ENCODE measurements at regions not wholly inside any gene's neighbourhood (a gene's known extent, or its start where the extent isn't known, plus 50 kb on each side); places are given as distances from the start of the nearest gene placed in this dataset.

DNA sequence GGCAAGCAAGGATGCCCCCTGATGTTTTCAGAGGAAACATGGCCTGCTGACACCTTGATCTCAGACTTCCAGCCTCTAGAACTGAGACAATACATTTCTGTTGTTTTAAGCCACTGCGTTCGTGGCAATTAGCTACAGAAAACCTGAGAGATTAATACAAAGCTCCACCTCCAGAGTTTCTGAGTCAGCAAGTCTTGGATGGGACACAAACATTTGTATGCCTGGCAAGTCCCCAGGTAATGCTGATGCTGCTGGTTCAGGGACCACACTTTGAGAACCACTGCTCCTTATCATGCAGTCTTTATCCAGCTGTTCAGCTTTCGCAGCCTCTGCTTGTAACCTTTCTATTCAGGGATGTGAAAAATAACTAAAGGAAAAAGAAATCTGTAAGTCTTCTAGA, 565.7 kb upstream of the PLXNA2 start:
- Histone ChIP-seq H3F3A (ENCODE audit: low read depth) (no peaks in the 10 kb centered on the region), H4K20me1 (ENCODE audit: insufficient read depth, low read length, poor library complexity, severe bottlenecking) (no peaks in the 10 kb centered on the region), H3K79me2 (ENCODE audit: insufficient read depth, low read length) (no peaks in the 10 kb centered on the region), H3K36me3 (ENCODE audit: insufficient read depth, low read length) (no peaks in the 10 kb centered on the region), H2AFZ (ENCODE audit: low read length) (no peak overlapping the region), H3K4me2 (ENCODE audit: low read depth, low read length, poor library complexity, severe bottlenecking) (no peak overlapping the region), H3K9me3 (ENCODE audit: insufficient read depth, low read depth, low read length) (no peaks in the 10 kb centered on the region), H3K4me3 (ENCODE audit: low read length, poor library complexity, severe bottlenecking) (no peak overlapping the region), H3K27me3 (ENCODE audit: insufficient read depth, low read length, poor library complexity, severe bottlenecking) (no peaks in the 10 kb centered on the region), H3K9me2 (replicated peaks; ENCODE audit: low read depth, low read length) (no peaks in the 10 kb centered on the region), H3K4me1 (ENCODE audit: insufficient read depth, low read length, poor library complexity, severe bottlenecking) (no peaks in the 10 kb centered on the region), H3K9ac (ENCODE audit: low read depth, low read length, poor library complexity, severe bottlenecking) (no peak overlapping the region)
- TF ChIP-seq, protein P1, sequence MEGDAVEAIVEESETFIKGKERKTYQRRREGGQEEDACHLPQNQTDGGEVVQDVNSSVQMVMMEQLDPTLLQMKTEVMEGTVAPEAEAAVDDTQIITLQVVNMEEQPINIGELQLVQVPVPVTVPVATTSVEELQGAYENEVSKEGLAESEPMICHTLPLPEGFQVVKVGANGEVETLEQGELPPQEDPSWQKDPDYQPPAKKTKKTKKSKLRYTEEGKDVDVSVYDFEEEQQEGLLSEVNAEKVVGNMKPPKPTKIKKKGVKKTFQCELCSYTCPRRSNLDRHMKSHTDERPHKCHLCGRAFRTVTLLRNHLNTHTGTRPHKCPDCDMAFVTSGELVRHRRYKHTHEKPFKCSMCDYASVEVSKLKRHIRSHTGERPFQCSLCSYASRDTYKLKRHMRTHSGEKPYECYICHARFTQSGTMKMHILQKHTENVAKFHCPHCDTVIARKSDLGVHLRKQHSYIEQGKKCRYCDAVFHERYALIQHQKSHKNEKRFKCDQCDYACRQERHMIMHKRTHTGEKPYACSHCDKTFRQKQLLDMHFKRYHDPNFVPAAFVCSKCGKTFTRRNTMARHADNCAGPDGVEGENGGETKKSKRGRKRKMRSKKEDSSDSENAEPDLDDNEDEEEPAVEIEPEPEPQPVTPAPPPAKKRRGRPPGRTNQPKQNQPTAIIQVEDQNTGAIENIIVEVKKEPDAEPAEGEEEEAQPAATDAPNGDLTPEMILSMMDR (conservative IDR thresholded peaks at IDR 0.05; ENCODE audit: low read length) = no peak
- no peak for TF ChIP-seq EZH2phosphoT487 (IDR thresholded peaks at IDR 0.05; ENCODE audit: borderline replicate concordance)

DNA sequence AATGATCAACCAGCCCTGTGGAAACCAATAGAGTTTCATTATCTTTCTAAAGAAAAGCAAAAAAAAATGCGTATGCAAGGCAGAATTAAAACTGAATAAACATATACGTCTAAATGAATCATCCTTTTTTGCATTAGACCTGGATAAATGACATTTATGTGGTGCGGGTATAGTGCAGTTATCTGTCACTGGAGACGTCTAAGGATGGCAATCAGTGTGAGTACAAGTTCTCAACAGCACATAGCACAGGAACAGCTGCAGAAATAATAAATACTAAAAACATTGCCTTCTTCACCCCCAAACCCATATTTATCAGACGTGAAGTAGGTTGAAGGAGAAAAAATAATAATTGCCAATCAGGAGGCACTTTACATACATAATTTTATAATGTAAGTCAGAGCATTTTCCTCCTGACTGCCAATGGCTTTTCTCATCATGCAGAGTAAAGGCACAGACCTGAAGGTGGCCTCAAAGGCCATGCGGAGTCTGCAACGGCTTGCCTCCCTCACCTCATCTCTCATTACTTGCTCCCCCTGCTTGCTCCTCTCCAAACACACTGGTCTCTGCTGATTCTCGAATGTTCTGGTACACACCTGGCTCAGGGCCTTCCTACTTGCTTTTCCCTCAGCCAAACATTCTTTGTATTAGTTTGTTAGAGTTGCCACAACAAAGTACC, 574.7 kb upstream of the PLXNA2 start:
- no peak overlapping the region for H3K9ac ChIP-seq (ENCODE audit: low read depth, low read length, poor library complexity, severe bottlenecking)
- H3K9me3 ChIP-seq (ENCODE audit: insufficient read depth, low read depth, low read length) = no peaks in the 10 kb centered on the region
- H2AFZ ChIP-seq (ENCODE audit: low read length) = no peak overlapping the region
- no peak for TF ChIP-seq EZH2phosphoT487 (IDR thresholded peaks at IDR 0.05; ENCODE audit: borderline replicate concordance)
- no peaks in the 10 kb centered on the region for H3K4me1 ChIP-seq (ENCODE audit: insufficient read depth, low read length, poor library complexity, severe bottlenecking)
- H3K4me3 ChIP-seq (ENCODE audit: low read length, poor library complexity, severe bottlenecking) = no peak overlapping the region
- H3K27me3 ChIP-seq (ENCODE audit: insufficient read depth, low read length, poor library complexity, severe bottlenecking) = no peaks in the 10 kb centered on the region
- H3K9me2 ChIP-seq (replicated peaks; ENCODE audit: low read depth, low read length) = no peaks in the 10 kb centered on the region
- no peak overlapping the region for H3K4me2 ChIP-seq (ENCODE audit: low read depth, low read length, poor library complexity, severe bottlenecking)
- no peaks in the 10 kb centered on the region for H3F3A ChIP-seq (ENCODE audit: low read depth)
- H4K20me1 ChIP-seq (ENCODE audit: insufficient read depth, low read length, poor library complexity, severe bottlenecking) = no peaks in the 10 kb centered on the region
- H3K36me3 ChIP-seq (ENCODE audit: insufficient read depth, low read length) = no peaks in the 10 kb centered on the region
- no peaks in the 10 kb centered on the region for H3K79me2 ChIP-seq (ENCODE audit: insufficient read depth, low read length)

DNA sequence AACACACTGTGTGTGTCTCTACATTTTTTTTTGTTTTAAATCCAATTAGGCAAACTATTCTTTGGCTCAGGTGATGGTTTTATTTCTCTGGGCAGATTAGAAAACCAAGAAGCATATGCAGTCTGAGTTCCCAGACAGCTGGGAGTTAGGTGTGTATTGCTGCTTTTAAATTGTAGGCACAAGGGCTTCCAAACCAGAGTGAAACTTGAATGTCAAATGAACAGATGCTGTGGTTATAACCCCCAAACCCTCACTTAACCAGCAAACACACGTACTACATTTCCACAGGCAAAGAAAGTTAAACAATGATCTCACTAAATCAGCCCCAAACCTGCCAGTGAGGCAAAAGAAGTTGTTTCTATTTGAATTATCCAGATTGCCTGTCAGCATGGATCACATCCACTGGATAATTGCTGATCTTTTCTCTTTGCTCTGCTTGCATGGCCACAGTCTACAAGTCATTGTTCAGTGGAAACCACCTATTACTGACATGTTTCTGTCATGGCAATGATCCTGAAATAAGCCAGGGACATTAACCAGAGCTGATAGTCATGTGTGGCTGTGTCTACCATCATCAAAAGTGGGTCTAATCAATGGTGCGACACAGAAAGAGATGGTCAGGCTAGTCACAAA, 576.5 kb upstream of the PLXNA2 start:
- Histone ChIP-seq H3K4me1 (ENCODE audit: insufficient read depth, low read length, poor library complexity, severe bottlenecking) (no peaks in the 10 kb centered on the region), H3K79me2 (ENCODE audit: insufficient read depth, low read length) (no peaks in the 10 kb centered on the region), H2AFZ (ENCODE audit: low read length) (no peak overlapping the region), H3K4me3 (ENCODE audit: low read length, poor library complexity, severe bottlenecking) (no peak overlapping the region), H3K9me2 (replicated peaks; ENCODE audit: low read depth, low read length) (no peaks in the 10 kb centered on the region), H3F3A (ENCODE audit: low read depth) (no peaks in the 10 kb centered on the region), H3K9ac (ENCODE audit: low read depth, low read length, poor library complexity, severe bottlenecking) (no peak overlapping the region), H3K27me3 (ENCODE audit: insufficient read depth, low read length, poor library complexity, severe bottlenecking) (no peaks in the 10 kb centered on the region), H3K4me2 (ENCODE audit: low read depth, low read length, poor library complexity, severe bottlenecking) (no peak overlapping the region), H3K9me3 (ENCODE audit: insufficient read depth, low read depth, low read length) (no peaks in the 10 kb centered on the region), H3K36me3 (ENCODE audit: insufficient read depth, low read length) (no peaks in the 10 kb centered on the region), H4K20me1 (ENCODE audit: insufficient read depth, low read length, poor library complexity, severe bottlenecking) (no peaks in the 10 kb centered on the region)
- TF ChIP-seq, protein P1 (conservative IDR thresholded peaks at IDR 0.05; ENCODE audit: low read length) = no peak
- TF ChIP-seq EZH2phosphoT487 (IDR thresholded peaks at IDR 0.05; ENCODE audit: borderline replicate concordance) = no peak

All from Loucy (cell line).